ENCODE measurements at regions not wholly inside any gene's neighbourhood (a gene's known extent, or its start where the extent isn't known, plus 50 kb on each side); places are given as distances from the start of the nearest gene placed in this dataset.

DNA sequence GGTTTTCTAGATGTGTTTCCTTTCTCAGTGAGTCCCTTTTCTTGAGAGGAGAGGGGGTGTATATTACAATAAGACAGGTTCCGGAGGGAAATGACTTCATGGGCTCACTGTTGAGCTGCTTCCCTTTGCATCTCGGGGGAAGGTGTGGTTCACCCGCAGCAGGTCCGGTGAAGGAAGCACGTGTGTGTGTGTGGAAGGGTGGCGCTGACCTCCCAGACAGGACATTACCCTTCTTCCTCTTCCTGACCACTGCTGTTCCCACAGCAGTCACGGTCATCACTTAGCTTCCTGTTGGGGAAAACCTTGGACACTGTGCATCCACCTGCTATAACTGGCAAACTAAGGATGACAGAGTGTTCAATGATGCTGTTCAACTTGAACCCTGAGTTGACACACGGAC is 83.6 kb downstream of the PLEKHG1 start:
- Histone ChIP-seq H3K27ac (ENCODE audit: low read depth, low read length) (no peak overlapping the region), H3K27me3 (ENCODE audit: control insufficient read depth, insufficient read depth, low read length) (no peaks in the 10 kb centered on the region)

DNA sequence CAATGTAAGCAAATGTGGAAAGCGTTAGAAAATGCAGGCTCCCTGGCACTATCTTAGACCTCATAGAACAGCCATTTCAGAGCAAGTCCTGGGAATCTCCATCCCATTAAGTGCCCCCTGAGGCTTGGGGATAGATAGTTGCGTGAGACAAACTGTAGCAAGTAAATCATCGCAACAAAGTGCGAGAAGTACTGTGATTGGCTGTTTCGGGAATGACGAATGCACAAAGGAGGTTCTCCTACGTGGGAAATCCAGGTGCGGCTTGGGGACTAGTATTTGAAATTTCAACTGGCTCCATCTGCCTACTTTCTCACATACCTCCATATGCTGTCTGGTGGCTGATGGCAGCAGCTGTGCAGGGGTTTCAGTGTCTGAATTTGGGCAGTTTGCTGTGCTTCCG is 84.5 kb downstream of the PLEKHG1 start:
- Histone ChIP-seq H3K4me1 (ENCODE audit: control insufficient read depth, insufficient read depth, low read length) (no peaks in the 10 kb centered on the region), H3K4me3 (ENCODE audit: low read depth, low read length) (no peak overlapping the region), H3K27me3 (ENCODE audit: control insufficient read depth, insufficient read depth, low read length) (no peaks in the 10 kb centered on the region), H3K9ac (ENCODE audit: low read depth, low read length) (no peak overlapping the region), H3K27ac (ENCODE audit: low read depth, low read length) (no peak overlapping the region), H3K9me3 (ENCODE audit: control insufficient read depth, insufficient read depth, low read length) (no peaks in the 10 kb centered on the region), H3K36me3 (ENCODE audit: control insufficient read depth, insufficient read depth, low read length) (no peaks in the 10 kb centered on the region)

More for the DNA sequence above, 83.6 kb downstream of the PLEKHG1 start:
- Histone ChIP-seq H3K9ac (ENCODE audit: low read depth, low read length) (no peak overlapping the region), H3K9me3 (ENCODE audit: control insufficient read depth, insufficient read depth, low read length) (no peaks in the 10 kb centered on the region), H3K4me1 (ENCODE audit: control insufficient read depth, insufficient read depth, low read length) (no peaks in the 10 kb centered on the region), H3K36me3 (ENCODE audit: control insufficient read depth, insufficient read depth, low read length) (no peaks in the 10 kb centered on the region), H3K4me3 (ENCODE audit: low read depth, low read length) (no peak overlapping the region)

DNA sequence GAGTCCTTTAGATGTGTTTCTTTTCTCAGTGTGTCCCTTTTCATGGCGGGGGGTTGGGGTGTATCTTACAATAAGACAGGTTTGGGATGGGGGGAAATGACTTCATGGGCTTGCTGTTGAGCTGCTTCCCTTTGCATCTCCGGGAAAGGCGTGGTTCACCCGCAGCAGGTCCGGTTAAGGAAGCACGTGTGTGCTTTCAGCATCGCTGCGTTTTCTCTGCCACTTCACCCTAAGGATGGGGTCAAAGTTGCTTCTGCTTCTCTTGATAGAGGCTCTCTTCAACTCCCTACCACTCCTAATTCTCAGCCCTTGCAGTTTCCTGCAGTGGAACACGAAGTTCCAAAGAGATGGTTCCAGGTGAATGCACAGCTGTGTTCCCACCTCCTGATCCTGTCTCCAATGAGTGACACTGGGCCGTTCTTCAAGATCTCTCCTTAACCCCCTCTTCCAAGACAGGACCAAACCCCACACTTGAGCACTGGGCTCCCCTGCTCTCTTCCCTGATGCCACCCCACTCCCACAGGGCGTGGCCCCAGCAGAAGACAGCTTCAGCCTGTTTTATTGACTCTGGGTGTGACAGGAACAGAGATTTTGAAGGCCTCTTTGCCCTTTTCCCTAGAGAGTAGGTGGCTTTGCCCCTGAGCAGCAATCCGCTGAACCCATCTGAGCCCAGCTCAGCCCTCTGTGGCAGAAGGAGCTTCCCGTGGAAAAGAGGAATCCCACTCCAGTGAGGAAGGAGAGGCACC is 85.2 kb downstream of the PLEKHG1 start:
- no peaks in the 10 kb centered on the region for H3K36me3 ChIP-seq (ENCODE audit: control insufficient read depth, insufficient read depth, low read length)
- no peaks in the 10 kb centered on the region for H3K4me1 ChIP-seq (ENCODE audit: control insufficient read depth, insufficient read depth, low read length)
- H3K9me3 ChIP-seq (ENCODE audit: control insufficient read depth, insufficient read depth, low read length) = no peaks in the 10 kb centered on the region
- H3K4me3 ChIP-seq (ENCODE audit: low read depth, low read length) = no peak overlapping the region
- no peak overlapping the region for H3K27ac ChIP-seq (ENCODE audit: low read depth, low read length)
- H3K9ac ChIP-seq (ENCODE audit: low read depth, low read length) = no peak overlapping the region
- no peaks in the 10 kb centered on the region for H3K27me3 ChIP-seq (ENCODE audit: control insufficient read depth, insufficient read depth, low read length)

DNA sequence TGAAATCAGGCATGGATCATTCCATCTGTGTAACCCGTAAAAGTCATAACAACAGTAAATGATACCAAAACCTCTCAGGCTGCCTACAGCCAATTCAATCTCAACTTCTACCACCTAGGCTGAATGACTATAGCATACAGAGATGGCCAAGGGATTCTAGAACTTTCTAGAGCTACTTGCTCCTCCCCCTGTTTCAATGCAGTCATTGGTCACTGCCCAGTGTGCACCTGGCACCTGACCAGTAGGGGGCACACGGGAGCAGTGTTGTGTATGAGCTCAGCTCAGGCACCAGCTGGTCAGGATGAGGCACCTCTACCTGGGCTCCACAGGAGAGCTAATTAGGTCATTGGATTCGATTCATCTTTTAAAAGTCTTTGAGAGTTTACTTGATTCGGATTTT is 86.2 kb downstream of the PLEKHG1 start:
- H3K4me3 ChIP-seq (ENCODE audit: low read depth, low read length) = no peak overlapping the region
- no peak overlapping the region for H3K9ac ChIP-seq (ENCODE audit: low read depth, low read length)
- H3K27me3 ChIP-seq (ENCODE audit: control insufficient read depth, insufficient read depth, low read length) = no peaks in the 10 kb centered on the region
- no peaks in the 10 kb centered on the region for H3K36me3 ChIP-seq (ENCODE audit: control insufficient read depth, insufficient read depth, low read length)
- no peaks in the 10 kb centered on the region for H3K9me3 ChIP-seq (ENCODE audit: control insufficient read depth, insufficient read depth, low read length)
- no peaks in the 10 kb centered on the region for H3K4me1 ChIP-seq (ENCODE audit: control insufficient read depth, insufficient read depth, low read length)
- H3K27ac ChIP-seq (ENCODE audit: low read depth, low read length) = no peak overlapping the region

DNA sequence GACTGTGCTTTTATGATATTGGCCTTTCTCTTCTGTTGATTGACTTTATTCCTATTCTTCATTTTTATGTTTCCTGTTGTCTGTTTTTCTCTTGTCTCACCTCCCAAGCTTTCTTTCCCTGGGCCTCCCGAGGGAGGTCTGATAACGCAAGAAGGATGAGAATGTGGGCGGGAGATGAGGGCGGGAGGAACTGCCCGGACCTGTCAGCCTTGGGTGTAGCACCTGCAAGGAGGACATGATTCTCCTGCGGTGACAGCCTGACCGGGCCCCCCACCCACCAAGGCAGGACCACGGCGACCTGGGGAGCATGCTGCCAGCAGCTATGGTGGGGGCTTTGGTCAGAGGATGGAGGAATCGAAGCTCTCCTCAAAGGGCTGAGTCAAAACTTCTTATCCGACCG is 86.9 kb downstream of the PLEKHG1 start:
- H3K27ac ChIP-seq (ENCODE audit: low read depth, low read length) = no peak overlapping the region
- no peaks in the 10 kb centered on the region for H3K27me3 ChIP-seq (ENCODE audit: control insufficient read depth, insufficient read depth, low read length)
- H3K4me1 ChIP-seq (ENCODE audit: control insufficient read depth, insufficient read depth, low read length) = no peaks in the 10 kb centered on the region
- no peaks in the 10 kb centered on the region for H3K9me3 ChIP-seq (ENCODE audit: control insufficient read depth, insufficient read depth, low read length)
- H3K36me3 ChIP-seq (ENCODE audit: control insufficient read depth, insufficient read depth, low read length) = no peaks in the 10 kb centered on the region
- no peak overlapping the region for H3K4me3 ChIP-seq (ENCODE audit: low read depth, low read length)
- H3K9ac ChIP-seq (ENCODE audit: low read depth, low read length) = no peak overlapping the region

DNA sequence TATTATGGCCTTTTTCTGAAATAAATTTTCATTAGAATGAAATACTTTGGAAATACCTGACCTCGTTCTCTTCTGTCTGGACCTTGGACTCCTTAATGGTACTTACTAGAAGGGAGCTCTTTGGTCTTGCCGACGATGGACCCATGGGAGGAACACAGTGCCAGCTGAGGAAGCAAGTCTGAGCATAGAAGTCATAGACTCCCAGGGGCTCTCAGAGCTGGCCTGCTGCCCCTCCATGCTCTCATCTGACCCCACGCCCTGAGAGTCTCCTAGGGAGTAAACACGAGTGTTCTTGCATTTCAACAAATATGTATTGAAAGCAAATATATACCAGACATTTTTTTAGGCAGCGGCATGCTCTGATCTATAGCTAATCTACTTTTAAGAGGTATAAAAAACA is 87.8 kb downstream of the PLEKHG1 start:
- H3K4me3 ChIP-seq (ENCODE audit: low read depth, low read length) = no peak overlapping the region
- H3K9me3 ChIP-seq (ENCODE audit: control insufficient read depth, insufficient read depth, low read length) = no peaks in the 10 kb centered on the region
- H3K4me1 ChIP-seq (ENCODE audit: control insufficient read depth, insufficient read depth, low read length) = no peaks in the 10 kb centered on the region
- H3K27me3 ChIP-seq (ENCODE audit: control insufficient read depth, insufficient read depth, low read length) = no peaks in the 10 kb centered on the region
- no peak overlapping the region for H3K27ac ChIP-seq (ENCODE audit: low read depth, low read length)
- no peak overlapping the region for H3K9ac ChIP-seq (ENCODE audit: low read depth, low read length)
- H3K36me3 ChIP-seq (ENCODE audit: control insufficient read depth, insufficient read depth, low read length) = no peaks in the 10 kb centered on the region

DNA sequence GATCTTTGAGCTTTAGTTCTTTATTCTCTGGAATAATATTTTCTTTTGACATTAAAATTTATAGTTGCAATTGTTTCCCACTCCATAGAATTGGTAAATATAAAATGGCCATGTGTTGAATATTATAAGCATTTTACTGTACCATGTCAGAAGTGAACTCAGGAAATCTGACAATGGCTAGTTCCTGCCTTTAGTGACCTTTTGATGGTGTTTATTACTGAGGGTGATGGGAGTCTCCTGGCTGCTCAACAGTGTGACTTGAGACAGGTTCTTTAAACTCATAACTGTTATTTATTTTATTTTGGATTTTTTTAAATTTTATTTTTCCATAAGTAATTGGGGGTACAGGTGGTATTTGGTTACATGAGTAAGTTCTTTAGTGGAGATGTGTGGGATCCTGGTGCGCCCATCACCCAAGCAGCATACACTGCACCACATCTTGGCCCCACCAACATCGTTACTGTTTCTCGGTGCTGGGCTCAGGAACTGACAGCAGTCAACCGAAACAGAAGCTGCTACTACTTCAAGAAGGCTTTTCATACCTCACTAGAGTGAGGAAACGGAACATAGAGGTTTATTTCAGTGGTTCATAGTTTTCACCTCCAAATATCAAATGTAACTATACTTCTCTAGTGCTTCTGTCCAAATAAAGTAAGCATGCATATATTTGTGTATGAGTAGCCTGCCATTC is 90.4 kb downstream of the PLEKHG1 start:
- no peaks in the 10 kb centered on the region for H3K27me3 ChIP-seq (ENCODE audit: control insufficient read depth, insufficient read depth, low read length)
- H3K27ac ChIP-seq (ENCODE audit: low read depth, low read length) = no peak overlapping the region
- no peaks in the 10 kb centered on the region for H3K4me1 ChIP-seq (ENCODE audit: control insufficient read depth, insufficient read depth, low read length)
- H3K4me3 ChIP-seq (ENCODE audit: low read depth, low read length) = no peak overlapping the region
- H3K9ac ChIP-seq (ENCODE audit: low read depth, low read length) = no peak overlapping the region
- H3K9me3 ChIP-seq (ENCODE audit: control insufficient read depth, insufficient read depth, low read length) = no peaks in the 10 kb centered on the region
- no peaks in the 10 kb centered on the region for H3K36me3 ChIP-seq (ENCODE audit: control insufficient read depth, insufficient read depth, low read length)

DNA sequence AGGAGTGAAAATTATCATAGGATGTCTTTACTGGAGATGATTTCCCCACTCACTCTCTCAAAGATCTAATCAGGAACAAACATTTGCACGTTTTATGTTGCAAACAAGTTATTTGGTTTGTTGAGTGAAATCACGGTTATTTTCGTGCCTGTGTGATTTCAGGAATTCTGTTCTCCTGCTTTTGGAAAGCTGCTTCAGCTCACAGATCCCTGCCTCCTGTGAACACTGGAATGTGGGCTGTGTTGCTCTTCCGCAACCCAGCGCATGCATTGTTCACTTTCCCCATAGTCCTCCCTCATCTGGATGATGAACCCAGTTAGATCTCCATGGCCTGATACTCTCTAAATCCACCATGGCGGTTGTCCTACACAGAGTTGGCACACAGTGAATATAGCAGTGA is 91.0 kb downstream of the PLEKHG1 start:
- H3K4me3 ChIP-seq (ENCODE audit: low read depth, low read length) = no peak overlapping the region
- H3K4me1 ChIP-seq (ENCODE audit: control insufficient read depth, insufficient read depth, low read length) = no peaks in the 10 kb centered on the region
- H3K27me3 ChIP-seq (ENCODE audit: control insufficient read depth, insufficient read depth, low read length) = no peaks in the 10 kb centered on the region
- H3K9me3 ChIP-seq (ENCODE audit: control insufficient read depth, insufficient read depth, low read length) = no peaks in the 10 kb centered on the region
- no peaks in the 10 kb centered on the region for H3K36me3 ChIP-seq (ENCODE audit: control insufficient read depth, insufficient read depth, low read length)
- no peak overlapping the region for H3K27ac ChIP-seq (ENCODE audit: low read depth, low read length)
- no peak overlapping the region for H3K9ac ChIP-seq (ENCODE audit: low read depth, low read length)

DNA sequence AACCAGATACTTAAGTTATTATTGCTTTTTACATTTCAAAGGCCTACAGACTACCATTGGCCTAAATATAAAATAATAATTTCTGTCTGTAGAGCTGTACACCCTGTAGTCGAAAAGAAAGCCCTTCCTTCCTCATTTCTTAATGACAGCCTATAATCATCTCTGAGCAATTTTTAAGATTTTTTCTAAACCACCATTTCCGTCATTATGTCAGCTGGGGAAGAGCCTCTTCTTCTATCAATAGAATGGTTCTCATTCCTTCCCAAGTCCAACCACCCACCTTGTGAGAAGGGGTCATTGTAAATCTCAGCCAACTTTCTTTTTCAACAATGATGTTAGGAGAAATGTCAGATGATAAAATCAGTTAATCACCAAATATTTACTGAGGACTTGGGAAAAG is 91.8 kb downstream of the PLEKHG1 start:
- H3K9ac ChIP-seq (ENCODE audit: low read depth, low read length) = no peak overlapping the region
- no peak overlapping the region for H3K27ac ChIP-seq (ENCODE audit: low read depth, low read length)
- H3K4me1 ChIP-seq (ENCODE audit: control insufficient read depth, insufficient read depth, low read length) = no peaks in the 10 kb centered on the region

DNA sequence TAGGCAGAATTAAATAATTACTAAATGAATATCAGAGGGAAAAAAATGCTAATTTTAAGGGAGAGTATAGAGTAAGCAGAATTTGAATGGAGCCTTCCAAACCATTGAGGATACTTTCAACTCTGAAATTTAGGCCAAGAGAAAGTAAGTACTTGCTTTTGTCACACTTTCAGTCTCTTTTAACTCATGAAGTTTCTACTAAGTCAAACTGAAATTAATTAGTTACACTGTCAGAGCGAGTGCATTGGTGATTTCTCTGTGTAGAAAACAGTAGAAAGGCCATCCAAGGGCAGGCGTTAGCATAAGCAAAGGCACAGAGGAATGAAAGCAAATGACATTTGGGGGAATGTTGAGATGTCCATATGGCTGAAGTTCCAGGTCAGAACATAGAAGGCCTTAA is 92.9 kb downstream of the PLEKHG1 start:
- Histone ChIP-seq H3K4me3 (ENCODE audit: low read depth, low read length) (no peak overlapping the region), H3K9me3 (ENCODE audit: control insufficient read depth, insufficient read depth, low read length) (no peaks in the 10 kb centered on the region), H3K27me3 (ENCODE audit: control insufficient read depth, insufficient read depth, low read length) (no peaks in the 10 kb centered on the region), H3K4me1 (ENCODE audit: control insufficient read depth, insufficient read depth, low read length) (0 out of 2 replicates have a peak, but pooled peaks cover 4% of the 10 kb centered on the region), H3K9ac (ENCODE audit: low read depth, low read length) (no peak overlapping the region), H3K27ac (ENCODE audit: low read depth, low read length) (no peak overlapping the region), H3K36me3 (ENCODE audit: control insufficient read depth, insufficient read depth, low read length) (no peaks in the 10 kb centered on the region)

More for the DNA sequence above, 91.8 kb downstream of the PLEKHG1 start:
- no peaks in the 10 kb centered on the region for H3K27me3 ChIP-seq (ENCODE audit: control insufficient read depth, insufficient read depth, low read length)
- H3K9me3 ChIP-seq (ENCODE audit: control insufficient read depth, insufficient read depth, low read length) = no peaks in the 10 kb centered on the region
- no peak overlapping the region for H3K4me3 ChIP-seq (ENCODE audit: low read depth, low read length)
- H3K36me3 ChIP-seq (ENCODE audit: control insufficient read depth, insufficient read depth, low read length) = no peaks in the 10 kb centered on the region

DNA sequence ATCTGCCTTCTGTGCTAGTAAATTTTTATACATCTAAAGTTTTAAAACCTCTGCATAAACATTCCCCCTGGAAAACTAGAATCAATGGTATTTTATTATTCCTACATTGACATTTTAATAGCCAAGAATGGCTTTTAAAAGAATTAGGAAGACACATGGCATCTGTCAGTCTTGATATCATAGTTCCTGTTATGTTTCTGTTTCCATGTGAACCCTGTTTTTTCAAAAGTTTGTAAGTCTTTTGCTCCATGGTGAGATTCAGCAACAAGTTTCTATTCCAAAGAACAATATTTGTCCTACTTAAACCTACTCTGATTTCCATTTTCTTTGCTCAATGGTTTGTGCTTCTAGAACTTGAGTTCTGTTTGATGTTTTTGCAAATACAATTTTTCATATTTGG is 95.2 kb downstream of the PLEKHG1 start:
- H3K9me3 ChIP-seq (ENCODE audit: control insufficient read depth, insufficient read depth, low read length) = no peaks in the 10 kb centered on the region
- H3K36me3 ChIP-seq (ENCODE audit: control insufficient read depth, insufficient read depth, low read length) = no peaks in the 10 kb centered on the region
- H3K4me1 ChIP-seq (ENCODE audit: control insufficient read depth, insufficient read depth, low read length) = 0 out of 2 replicates have a peak, but pooled peaks cover 4% of the 10 kb centered on the region
- no peak overlapping the region for H3K9ac ChIP-seq (ENCODE audit: low read depth, low read length)
- no peaks in the 10 kb centered on the region for H3K27me3 ChIP-seq (ENCODE audit: control insufficient read depth, insufficient read depth, low read length)
- H3K27ac ChIP-seq (ENCODE audit: low read depth, low read length) = no peak overlapping the region
- H3K4me3 ChIP-seq (ENCODE audit: low read depth, low read length) = no peak overlapping the region

Data from HUES48 (cell line).